ENCODE measurements at regions not wholly inside any gene's neighbourhood (a gene's known extent, or its start where the extent isn't known, plus 50 kb on each side); places are given as distances from the start of the nearest gene placed in this dataset.

GRCh38 chr1:98018074-98018473 is 97.2 kb upstream of the DPYD start:
- Histone ChIP-seq H3K4me1 (ENCODE audit: insufficient read depth, low read length, poor library complexity, severe bottlenecking) (no peaks in the 10 kb centered on the region), H3K36me3 (ENCODE audit: insufficient read depth, low read length, poor library complexity, severe bottlenecking) (no peaks in the 10 kb centered on the region), H3K4me3 (ENCODE audit: low read depth, low read length, poor library complexity, severe bottlenecking) (no peak overlapping the region), H3K9me3 (ENCODE audit: low read depth, low read length, poor library complexity, severe bottlenecking) (no peaks in the 10 kb centered on the region), H3K27ac (ENCODE audit: low read depth, low read length, poor library complexity, severe bottlenecking) (no peak overlapping the region), H3K27me3 (replicated peaks; ENCODE audit: insufficient read depth, low read depth, low read length, poor library complexity) (no peaks in the 10 kb centered on the region)
- DNase-seq (ENCODE audit: low spot score): no peak
- ChIA-PET CTCF (no interaction called here), POLR2A (ENCODE audit: low non-redundant PET) (no interaction called here)
- TF ChIP-seq CTCF (conservative IDR thresholded peaks at IDR 0.05; ENCODE audit: low read depth, low read length): no peak
- TF ChIP-seq EZH2 (IDR thresholded peaks at IDR 0.05; ENCODE audit: borderline replicate concordance, low read depth, low read length, poor library complexity, severe bottlenecking): no peak
- intact Hi-C loops (cut with micrococcal nuclease; ENCODE audit: unreplicated experiment): no loop called here
- no TSS peak for BruUV-seq (replicated peaks)

DNA sequence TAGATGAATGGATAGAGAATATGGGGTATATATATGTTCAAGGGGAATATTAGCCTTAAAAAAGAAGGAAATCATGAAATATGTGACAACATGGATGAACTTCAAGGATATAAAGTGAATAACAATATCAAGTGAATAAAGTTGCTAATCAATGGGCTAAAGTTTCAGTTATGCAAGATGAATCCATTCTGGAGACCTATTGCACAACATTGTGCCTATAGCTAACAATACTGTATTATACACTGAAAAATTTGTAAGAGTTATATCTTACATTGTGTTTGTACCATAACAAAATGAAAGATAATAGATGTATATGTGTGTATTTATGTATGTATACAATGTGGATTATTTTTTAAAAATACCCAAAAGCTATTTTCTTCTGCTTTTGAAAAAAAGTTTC is 96.3 kb upstream of the DPYD start:
- intact Hi-C loops (cut with micrococcal nuclease; ENCODE audit: unreplicated experiment): no loop called here
- POLR2A ChIA-PET (ENCODE audit: low non-redundant PET): no interaction called here
- no TSS peak for BruUV-seq (replicated peaks)

DNA sequence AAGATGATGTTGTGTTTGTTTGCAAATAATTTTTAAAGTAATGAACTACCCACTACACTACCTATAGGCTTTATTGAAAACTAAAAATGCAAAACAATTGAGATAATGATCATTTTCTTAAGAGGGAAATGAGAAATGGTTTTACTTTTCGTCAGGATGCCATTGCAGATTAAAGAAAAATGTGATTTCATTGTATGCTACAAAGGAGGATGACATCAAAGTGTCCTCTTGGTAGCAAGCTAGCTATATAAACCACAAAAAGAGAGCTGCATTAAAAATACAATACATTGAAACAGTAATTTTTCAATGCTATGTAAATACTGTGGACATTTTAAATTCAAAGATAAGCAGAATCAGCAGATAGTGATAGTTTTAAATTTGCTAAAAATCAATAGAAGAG is 87.5 kb upstream of the DPYD start:
- Histone ChIP-seq H3K4me3 (ENCODE audit: low read depth, low read length, poor library complexity, severe bottlenecking) (no peak overlapping the region), H3K36me3 (ENCODE audit: insufficient read depth, low read length, poor library complexity, severe bottlenecking) (no peaks in the 10 kb centered on the region), H3K27ac (ENCODE audit: low read depth, low read length, poor library complexity, severe bottlenecking) (no peak overlapping the region), H3K9me3 (ENCODE audit: low read depth, low read length, poor library complexity, severe bottlenecking) (no peaks in the 10 kb centered on the region), H3K27me3 (replicated peaks; ENCODE audit: insufficient read depth, low read depth, low read length, poor library complexity) (no peaks in the 10 kb centered on the region), H3K4me1 (ENCODE audit: insufficient read depth, low read length, poor library complexity, severe bottlenecking) (peaks cover 55% of the 10 kb centered on the region)
- no TSS peak for BruUV-seq (replicated peaks)
- intact Hi-C loops (cut with micrococcal nuclease; ENCODE audit: unreplicated experiment): no loop called here
- POLR2A ChIA-PET (ENCODE audit: low non-redundant PET): no interaction called here
- CTCF ChIA-PET: no interaction called here
- no peak for TF ChIP-seq CTCF (conservative IDR thresholded peaks at IDR 0.05; ENCODE audit: low read depth, low read length)
- TF ChIP-seq EZH2 (IDR thresholded peaks at IDR 0.05; ENCODE audit: borderline replicate concordance, low read depth, low read length, poor library complexity, severe bottlenecking): no peak
- DNase-seq (ENCODE audit: low spot score): no peak

More for the DNA sequence above, 96.3 kb upstream of the DPYD start:
- Histone ChIP-seq H3K4me3 (ENCODE audit: low read depth, low read length, poor library complexity, severe bottlenecking) (no peak overlapping the region), H3K27ac (ENCODE audit: low read depth, low read length, poor library complexity, severe bottlenecking) (no peak overlapping the region), H3K36me3 (ENCODE audit: insufficient read depth, low read length, poor library complexity, severe bottlenecking) (no peaks in the 10 kb centered on the region), H3K4me1 (ENCODE audit: insufficient read depth, low read length, poor library complexity, severe bottlenecking) (no peaks in the 10 kb centered on the region), H3K27me3 (replicated peaks; ENCODE audit: insufficient read depth, low read depth, low read length, poor library complexity) (no peaks in the 10 kb centered on the region), H3K9me3 (ENCODE audit: low read depth, low read length, poor library complexity, severe bottlenecking) (no peaks in the 10 kb centered on the region)
- TF ChIP-seq CTCF (conservative IDR thresholded peaks at IDR 0.05; ENCODE audit: low read depth, low read length) (no peak), EZH2 (IDR thresholded peaks at IDR 0.05; ENCODE audit: borderline replicate concordance, low read depth, low read length, poor library complexity, severe bottlenecking) (no peak)
- DNase-seq (ENCODE audit: low spot score): no peak
- CTCF ChIA-PET: no interaction called here

Measured in A673 (cell line).